Memory B cell (primary cell): ENCODE measurements at regions not wholly inside any gene's neighbourhood (a gene's known extent, or its start where the extent isn't known, plus 50 kb on each side); places are given as distances from the start of the nearest gene placed in this dataset.

Experiments
- ATAC-seq: fragments of 150-1000 bp; cut with Tn5 transposase; 2 replicates; pipeline ENCODE4 v1.10.0; 2021; ENCODE audit warnings: low read depth, mild to moderate bottlenecking, moderate library complexity
- DNase-seq, 2 donors: peaks; one replicate each; pipeline ENCODE4 v3.0.0; 2022; ENCODE audit warnings: low spot score in 2 of 2
- H3K27ac Mint-ChIP-seq: one replicate; pipeline ENCODE4 v1.8.0; 2022; ENCODE audit warnings: mild to moderate bottlenecking, moderate library complexity, mixed read lengths
- H3K27me3 Mint-ChIP-seq: one replicate; pipeline ENCODE4 v1.8.0; 2022; ENCODE audit warnings: mixed read lengths
- H3K36me3 Mint-ChIP-seq: one replicate; pipeline ENCODE4 v1.8.0; 2022; ENCODE audit warnings: mild to moderate bottlenecking, mixed read lengths
- H3K4me1 Mint-ChIP-seq: one replicate; pipeline ENCODE4 v1.8.0; 2022; ENCODE audit warnings: mixed read lengths
- H3K4me3 Mint-ChIP-seq: one replicate; pipeline ENCODE4 v1.8.0; 2022; ENCODE audit warnings: mild to moderate bottlenecking, moderate library complexity, mixed read lengths
- H3K9me3 Mint-ChIP-seq: one replicate; pipeline ENCODE4 v1.8.0; 2022; ENCODE audit warnings: mixed read lengths

GRCh38 chr11:134913999-134914590 is 502.1 kb upstream of the B3GAT1 start:
- no peak for DNase-seq
- ATAC-seq = no peak
- H3K36me3 Mint-ChIP-seq = no peaks in the 10 kb centered on the region
- peaks cover 3% of the 10 kb centered on the region for H3K27me3 Mint-ChIP-seq
- H3K4me1 Mint-ChIP-seq = no peaks in the 10 kb centered on the region
- H3K4me3 Mint-ChIP-seq = no peak overlapping the region
- no peaks in the 10 kb centered on the region for H3K9me3 Mint-ChIP-seq
- H3K27ac Mint-ChIP-seq = no peak overlapping the region

- Mint-ChIP-seq H3K36me3 (no peaks in the 10 kb centered on the region), H3K9me3 (no peaks in the 10 kb centered on the region), H3K27ac (no peak overlapping the region), H3K27me3 (peaks cover 3% of the 10 kb centered on the region), H3K4me1 (no peaks in the 10 kb centered on the region), H3K4me3 (no peak overlapping the region)
- DNase-seq (no peak), ATAC-seq (no peak)
Measured at GRCh38 chr11:134913391-134913790, 501.3 kb upstream of the B3GAT1 start.

GRCh38 chr11:134911514-134912180 is 499.6 kb upstream of the B3GAT1 start:
- Mint-ChIP-seq H3K4me3 (no peak overlapping the region), H3K9me3 (no peaks in the 10 kb centered on the region), H3K36me3 (no peaks in the 10 kb centered on the region), H3K27me3 (peaks cover 3% of the 10 kb centered on the region), H3K27ac (no peak overlapping the region), H3K4me1 (no peaks in the 10 kb centered on the region)
- ATAC-seq = no peak
- no peak for DNase-seq

- DNase-seq = no peak
- Mint-ChIP-seq H3K4me1 (no peaks in the 10 kb centered on the region), H3K36me3 (no peaks in the 10 kb centered on the region), H3K9me3 (no peaks in the 10 kb centered on the region), H3K27ac (no peak overlapping the region), H3K27me3 (peaks cover 10% of the 10 kb centered on the region), H3K4me3 (no peak overlapping the region)
- ATAC-seq = no peak
Measured at GRCh38 chr11:134908583-134908982, 496.5 kb upstream of the B3GAT1 start.

GRCh38 chr11:134907636-134908035 is 495.6 kb upstream of the B3GAT1 start:
- Mint-ChIP-seq H3K27ac (no peak overlapping the region), H3K4me1 (no peaks in the 10 kb centered on the region), H3K4me3 (no peak overlapping the region), H3K36me3 (no peaks in the 10 kb centered on the region), H3K27me3 (peaks cover 8% of the 10 kb centered on the region), H3K9me3 (no peaks in the 10 kb centered on the region)
- ATAC-seq = no peak
- no peak for DNase-seq

- H3K27ac Mint-ChIP-seq = no peak overlapping the region
Measured at GRCh38 chr11:134906356-134906955, 494.4 kb upstream of the B3GAT1 start.

GRCh38 chr11:134905928-134906327 is 493.9 kb upstream of the B3GAT1 start:
- H3K27ac Mint-ChIP-seq = no peak overlapping the region
- no peak overlapping the region for H3K4me3 Mint-ChIP-seq
- peaks cover 17% of the 10 kb centered on the region for H3K27me3 Mint-ChIP-seq
- no peak for ATAC-seq
- no peaks in the 10 kb centered on the region for H3K4me1 Mint-ChIP-seq
- DNase-seq = no peak
- H3K9me3 Mint-ChIP-seq = no peaks in the 10 kb centered on the region
- H3K36me3 Mint-ChIP-seq = no peaks in the 10 kb centered on the region

More at GRCh38 chr11:134906356-134906955, 494.4 kb upstream of the B3GAT1 start:
- Mint-ChIP-seq H3K4me3 (no peak overlapping the region), H3K27me3 (peaks cover 15% of the 10 kb centered on the region), H3K36me3 (no peaks in the 10 kb centered on the region), H3K4me1 (no peaks in the 10 kb centered on the region), H3K9me3 (no peaks in the 10 kb centered on the region)
- ATAC-seq (no peak), DNase-seq (no peak)

GRCh38 chr11:134905517-134905916 is 493.5 kb upstream of the B3GAT1 start:
- no peaks in the 10 kb centered on the region for H3K36me3 Mint-ChIP-seq
- H3K9me3 Mint-ChIP-seq = no peaks in the 10 kb centered on the region
- no peak overlapping the region for H3K27ac Mint-ChIP-seq
- ATAC-seq (no peak), DNase-seq (no peak)
- H3K4me1 Mint-ChIP-seq = no peaks in the 10 kb centered on the region
- peaks cover 17% of the 10 kb centered on the region for H3K27me3 Mint-ChIP-seq
- no peak overlapping the region for H3K4me3 Mint-ChIP-seq

GRCh38 chr11:134904103-134904790 is 492.2 kb upstream of the B3GAT1 start:
- H3K36me3 Mint-ChIP-seq = no peaks in the 10 kb centered on the region
- no peak for DNase-seq
- H3K27me3 Mint-ChIP-seq = peaks cover 20% of the 10 kb centered on the region

GRCh38 chr11:134901955-134902918 is 490.2 kb upstream of the B3GAT1 start:
- DNase-seq (no peak), ATAC-seq (no peak)
- no peak overlapping the region for H3K4me3 Mint-ChIP-seq
- H3K9me3 Mint-ChIP-seq = no peaks in the 10 kb centered on the region
- no peaks in the 10 kb centered on the region for H3K36me3 Mint-ChIP-seq
- H3K4me1 Mint-ChIP-seq = no peaks in the 10 kb centered on the region
- no peak overlapping the region for H3K27ac Mint-ChIP-seq
- H3K27me3 Mint-ChIP-seq = peaks cover 25% of the 10 kb centered on the region

More at GRCh38 chr11:134904103-134904790, 492.2 kb upstream of the B3GAT1 start:
- no peak for ATAC-seq
- H3K4me1 Mint-ChIP-seq = no peaks in the 10 kb centered on the region
- H3K9me3 Mint-ChIP-seq = no peaks in the 10 kb centered on the region
- H3K4me3 Mint-ChIP-seq = no peak overlapping the region
- H3K27ac Mint-ChIP-seq = no peak overlapping the region

- Mint-ChIP-seq H3K4me1 (no peaks in the 10 kb centered on the region), H3K36me3 (no peaks in the 10 kb centered on the region), H3K9me3 (no peaks in the 10 kb centered on the region), H3K27me3 (peaks cover 25% of the 10 kb centered on the region), H3K4me3 (no peak overlapping the region), H3K27ac (no peak overlapping the region)
- no peak for ATAC-seq
- DNase-seq = no peak
Measured at GRCh38 chr11:134901542-134901941, 489.5 kb upstream of the B3GAT1 start.

- H3K27ac Mint-ChIP-seq = no peak overlapping the region
- peaks cover 9% of the 10 kb centered on the region for H3K9me3 Mint-ChIP-seq
- peaks cover 9% of the 10 kb centered on the region for H3K27me3 Mint-ChIP-seq
- no peaks in the 10 kb centered on the region for H3K36me3 Mint-ChIP-seq
- H3K4me1 Mint-ChIP-seq = no peaks in the 10 kb centered on the region
- ATAC-seq = no peak
- no peak overlapping the region for H3K4me3 Mint-ChIP-seq
- DNase-seq = no peak
Measured at GRCh38 chr11:134893810-134894685, 482.0 kb upstream of the B3GAT1 start.

GRCh38 chr11:134890446-134890845 is 478.4 kb upstream of the B3GAT1 start:
- H3K4me1 Mint-ChIP-seq = no peaks in the 10 kb centered on the region
- H3K27me3 Mint-ChIP-seq = peaks cover 13% of the 10 kb centered on the region
- no peak overlapping the region for H3K4me3 Mint-ChIP-seq
- no peaks in the 10 kb centered on the region for H3K36me3 Mint-ChIP-seq
- DNase-seq (no peak), ATAC-seq (no peak)
- H3K9me3 Mint-ChIP-seq = peaks cover 12% of the 10 kb centered on the region
- H3K27ac Mint-ChIP-seq = no peak overlapping the region
